ENCODE measurements at regions not wholly inside any gene's neighbourhood (a gene's known extent, or its start where the extent isn't known, plus 50 kb on each side); places are given as distances from the start of the nearest gene placed in this dataset.

DNA sequence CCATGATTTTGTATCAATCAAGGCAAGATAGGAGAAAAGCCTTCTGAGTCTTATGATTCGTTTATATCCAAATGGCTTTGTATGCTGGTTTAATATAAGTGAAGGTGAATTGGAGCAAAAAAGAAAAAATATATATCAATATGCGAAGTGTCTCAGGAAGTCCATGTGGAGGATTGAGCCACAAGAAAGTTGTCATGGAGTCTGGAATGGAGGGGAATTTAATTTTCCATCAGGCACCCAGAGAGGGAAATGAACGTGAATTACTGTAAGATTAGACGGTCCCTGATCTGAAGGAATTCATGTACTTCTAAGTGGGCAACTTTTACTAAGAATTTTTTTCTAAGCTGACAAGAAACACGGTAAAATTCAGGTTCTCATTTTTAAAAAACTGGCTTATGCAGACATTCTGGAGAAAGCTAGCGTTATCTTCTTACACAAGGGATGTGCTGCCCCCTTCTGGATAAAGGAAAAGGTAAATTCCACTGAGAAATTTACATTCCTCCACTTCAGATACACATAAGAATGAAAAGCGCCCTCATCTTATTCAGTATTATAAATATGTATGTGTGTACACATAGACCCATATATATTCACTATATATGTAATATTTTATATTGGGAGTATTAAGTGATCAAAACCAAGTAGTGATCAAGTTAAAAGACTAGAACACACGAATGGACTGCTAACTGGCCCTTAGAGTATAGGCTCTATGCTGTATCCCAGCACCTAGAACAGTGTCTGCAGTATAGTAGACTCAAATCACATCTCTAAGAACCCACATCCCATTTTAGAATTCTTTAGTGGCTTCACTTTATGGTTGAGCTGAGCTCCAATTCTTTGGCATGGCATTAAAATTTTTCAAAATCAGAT, 289.0 kb upstream of the TFPI start:
- in situ Hi-C loops (cut with MboI; ENCODE audit: low sequenced_read_pairs) (loop anchor here (10.0 kb wide), 1 partner anchor 238 kb away; no protein-coding TSS in a partner anchor), dilution Hi-C loops (cut with HindIII; ENCODE audit: low sequenced_read_pairs, unreplicated experiment) (no loop called here), intact Hi-C loops (cut with micrococcal nuclease) (loop anchor here (1.0 to 5.0 kb wide), 5 partner anchors 186 to 669 kb away; no protein-coding TSS in a partner anchor)
- H4K5ac ChIP-seq (ENCODE audit: low read depth, low read length) = no peak overlapping the region
- H3K36me3 ChIP-seq (ENCODE audit: control insufficient read depth, insufficient read depth, low read length) = no peaks in the 10 kb centered on the region
- H3K9me3 ChIP-seq (ENCODE audit: control insufficient read depth, insufficient read depth, low read length) = no peaks in the 10 kb centered on the region
- H3K9ac ChIP-seq (ENCODE audit: low read depth, low read length) = no peak overlapping the region
- no peak overlapping the region for H3K56ac ChIP-seq (ENCODE audit: extremely low read depth, insufficient read depth, low read length)
- no peak overlapping the region for H4K91ac ChIP-seq (ENCODE audit: insufficient read depth, low read depth, low read length)
- H3K23ac ChIP-seq (ENCODE audit: low read depth, low read length) = no peak overlapping the region
- no peak overlapping the region for H2BK120ac ChIP-seq (ENCODE audit: low read depth, low read length)
- no peak overlapping the region for H4K8ac ChIP-seq (ENCODE audit: low read depth in 2 of 2, low read length in 2 of 2)
- DNase-seq (peak; percentile 78), ATAC-seq (ENCODE audit: low read depth) (peak; percentile 87)
- H2AK9ac ChIP-seq (replicated peaks; ENCODE audit: low read depth, low read length, poor library complexity) = no peak overlapping the region
- WGBS, 2 experiments (ENCODE audit: extremely low coverage in 2 of 2, insufficient read length in 1 of 2) = no CpG with 5 or more reads among the region's 8 CpGs
- H3K4me2 ChIP-seq (ENCODE audit: low read depth, low read length) = no peak overlapping the region
- POLR2A ChIA-PET (ENCODE audit: unreplicated experiment) = no interaction called here
- no peaks in the 10 kb centered on the region for H4K20me1 ChIP-seq (ENCODE audit: insufficient read depth, low read length)
- peak; percentile 83 for TF ChIP-seq RAD21 (IDR thresholded peaks at IDR 0.05; ENCODE audit: low read length)
- no peak for TF ChIP-seq RFX5 (IDR thresholded peaks at IDR 0.05; ENCODE audit: low read depth, low read length)
- TF ChIP-seq, protein P1, sequence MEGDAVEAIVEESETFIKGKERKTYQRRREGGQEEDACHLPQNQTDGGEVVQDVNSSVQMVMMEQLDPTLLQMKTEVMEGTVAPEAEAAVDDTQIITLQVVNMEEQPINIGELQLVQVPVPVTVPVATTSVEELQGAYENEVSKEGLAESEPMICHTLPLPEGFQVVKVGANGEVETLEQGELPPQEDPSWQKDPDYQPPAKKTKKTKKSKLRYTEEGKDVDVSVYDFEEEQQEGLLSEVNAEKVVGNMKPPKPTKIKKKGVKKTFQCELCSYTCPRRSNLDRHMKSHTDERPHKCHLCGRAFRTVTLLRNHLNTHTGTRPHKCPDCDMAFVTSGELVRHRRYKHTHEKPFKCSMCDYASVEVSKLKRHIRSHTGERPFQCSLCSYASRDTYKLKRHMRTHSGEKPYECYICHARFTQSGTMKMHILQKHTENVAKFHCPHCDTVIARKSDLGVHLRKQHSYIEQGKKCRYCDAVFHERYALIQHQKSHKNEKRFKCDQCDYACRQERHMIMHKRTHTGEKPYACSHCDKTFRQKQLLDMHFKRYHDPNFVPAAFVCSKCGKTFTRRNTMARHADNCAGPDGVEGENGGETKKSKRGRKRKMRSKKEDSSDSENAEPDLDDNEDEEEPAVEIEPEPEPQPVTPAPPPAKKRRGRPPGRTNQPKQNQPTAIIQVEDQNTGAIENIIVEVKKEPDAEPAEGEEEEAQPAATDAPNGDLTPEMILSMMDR (conservative IDR thresholded peaks at IDR 0.05; ENCODE audit: low read depth, low read length) = peak; percentile 70
- peak; percentile 74 for TF ChIP-seq SMC3 (IDR thresholded peaks at IDR 0.05; ENCODE audit: low read depth, low read length)
- BruUV-seq (replicated peaks) = no TSS peak
- no peaks in the 10 kb centered on the region for H3K9me1 ChIP-seq (ENCODE audit: insufficient read depth, low read length)
- H2BK5ac ChIP-seq (ENCODE audit: low read depth, low read length, poor library complexity, severe bottlenecking) = no peak overlapping the region
- H3K18ac ChIP-seq (ENCODE audit: low read depth, low read length) = no peak overlapping the region
- CTCF ChIA-PET = interaction anchor here (0.5 to 2.3 kb wide), 7 partner anchors 10 to 572 kb away, joined by 3 to 7 read pairs (median 3); no protein-coding TSS in a partner anchor
- H2AK5ac ChIP-seq (ENCODE audit: low read depth, low read length) = no peak overlapping the region
- no peak overlapping the region for H3K14ac ChIP-seq (replicated peaks; ENCODE audit: low read depth, low read length)
- H2BK20ac ChIP-seq (ENCODE audit: low read depth, low read length) = no peak overlapping the region
- H3K27ac ChIP-seq (ENCODE audit: insufficient read depth, low read length) = no peak overlapping the region
- no peaks in the 10 kb centered on the region for H3K79me1 ChIP-seq (ENCODE audit: low read depth in 1 of 2, low read length in 2 of 2)
- H2AFZ ChIP-seq (replicated peaks; ENCODE audit: low read length, poor library complexity) = no peak overlapping the region
- no peaks in the 10 kb centered on the region; the same call in 1 of the 2 replicates for H3K27me3 ChIP-seq (ENCODE audit: control insufficient read depth, insufficient read depth, low read length)
- no peak overlapping the region for H2BK15ac ChIP-seq (ENCODE audit: low read depth, low read length)
- no peak overlapping the region for H3K4me3 ChIP-seq (ENCODE audit: insufficient read depth, low read depth, low read length)
- no peaks in the 10 kb centered on the region for H3K4me1 ChIP-seq (ENCODE audit: control insufficient read depth, insufficient read depth, low read length)
- no peak overlapping the region for H3K4ac ChIP-seq (ENCODE audit: low read depth, low read length)
